GM03348 (cell line): ENCODE measurements at regions not wholly inside any gene's neighbourhood (a gene's known extent, or its start where the extent isn't known, plus 50 kb on each side); places are given as distances from the start of the nearest gene placed in this dataset.

Source experiments
- DNase-seq: peaks from one replicate; pipeline ENCODE4 v3.0.0; 2012; ENCODE audit warnings: low spot score

- DNase-seq = no peak
Observed at GRCh38 chr20:4600308-4601014, 85.8 kb upstream of the PRNP start.

DNA sequence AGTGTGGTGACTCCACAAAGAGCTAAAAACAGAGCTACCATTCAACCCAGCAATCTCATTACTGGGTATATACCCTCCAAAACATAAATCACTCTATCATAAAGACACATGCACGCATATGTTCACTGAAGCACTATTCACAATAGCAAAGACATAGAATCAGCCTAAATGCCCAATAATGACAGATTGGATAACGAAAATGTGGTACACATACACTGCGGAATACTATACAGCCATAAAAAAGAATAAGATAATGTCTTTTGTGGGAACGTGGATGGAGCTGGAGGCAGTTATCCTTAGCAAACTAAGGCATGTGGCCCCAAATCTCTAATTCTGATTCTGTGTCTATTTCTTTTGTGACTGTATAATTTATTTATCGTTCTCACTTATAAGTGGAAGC, 89.0 kb upstream of the PRNP start:
- DNase-seq = no peak

DNA sequence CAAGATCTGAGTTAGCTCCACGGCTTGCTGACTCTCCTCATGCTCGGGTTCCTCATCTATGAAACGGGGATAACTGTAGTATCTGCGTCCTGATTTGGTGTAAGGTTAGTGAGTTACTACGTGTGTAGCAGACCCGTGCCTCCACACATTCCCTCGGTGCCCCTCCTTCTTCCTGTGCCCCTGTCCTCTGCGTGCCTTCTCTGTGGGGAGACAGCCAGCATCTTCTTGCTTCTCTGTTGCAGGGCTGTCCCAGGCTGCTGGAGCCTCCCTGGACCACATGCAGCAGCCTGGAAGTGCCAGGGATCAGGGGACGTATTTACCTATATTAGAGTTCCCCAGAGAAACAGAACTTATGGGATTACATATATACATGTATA, 93.1 kb upstream of the PRNP start:
- no peak for DNase-seq

DNA sequence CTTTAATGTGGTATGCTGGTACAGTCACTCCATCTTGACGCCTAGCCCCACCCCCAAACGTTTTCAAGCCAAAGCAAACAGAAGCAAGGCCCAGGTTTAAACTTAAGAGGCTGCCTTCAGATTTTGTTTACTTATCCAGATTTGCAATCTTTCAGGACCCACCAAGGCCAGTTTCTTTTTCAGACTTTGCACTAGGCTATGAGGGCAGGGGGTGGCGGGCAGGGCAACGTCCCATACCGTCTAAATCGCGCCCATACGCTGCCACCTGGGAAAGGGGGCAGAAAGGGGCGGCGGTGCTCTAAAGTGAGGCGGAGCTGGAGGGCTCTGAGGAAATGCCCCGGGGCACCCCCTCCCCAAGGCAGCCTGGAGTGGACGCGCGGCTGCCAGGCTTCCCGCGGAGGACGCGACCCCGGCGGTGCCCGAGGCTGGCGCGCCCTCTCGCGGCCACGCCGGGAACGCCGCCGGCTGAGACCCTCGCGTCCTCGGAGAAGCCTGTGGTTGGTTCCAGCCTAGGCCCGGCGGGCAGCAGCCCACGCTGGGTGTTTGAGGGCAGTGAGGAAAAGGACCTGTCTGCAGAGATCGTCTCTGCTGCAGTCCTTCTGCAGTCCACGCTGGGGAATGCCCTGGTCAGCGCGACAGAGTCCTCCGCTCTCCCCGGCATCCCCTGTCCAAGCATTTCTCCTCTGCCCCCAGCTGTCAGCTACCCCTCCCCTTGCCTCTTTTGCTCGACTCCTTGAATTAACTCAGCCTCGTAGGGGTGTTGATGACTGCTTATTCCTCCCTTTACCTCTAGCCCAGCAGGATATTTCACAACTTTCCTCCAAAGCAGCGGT, 93.7 kb upstream of the PRNP start:
- peak; percentile 92 for DNase-seq

- DNase-seq = no peak
Observed at GRCh38 chr20:4591975-4592315, 94.3 kb upstream of the PRNP start.

DNA sequence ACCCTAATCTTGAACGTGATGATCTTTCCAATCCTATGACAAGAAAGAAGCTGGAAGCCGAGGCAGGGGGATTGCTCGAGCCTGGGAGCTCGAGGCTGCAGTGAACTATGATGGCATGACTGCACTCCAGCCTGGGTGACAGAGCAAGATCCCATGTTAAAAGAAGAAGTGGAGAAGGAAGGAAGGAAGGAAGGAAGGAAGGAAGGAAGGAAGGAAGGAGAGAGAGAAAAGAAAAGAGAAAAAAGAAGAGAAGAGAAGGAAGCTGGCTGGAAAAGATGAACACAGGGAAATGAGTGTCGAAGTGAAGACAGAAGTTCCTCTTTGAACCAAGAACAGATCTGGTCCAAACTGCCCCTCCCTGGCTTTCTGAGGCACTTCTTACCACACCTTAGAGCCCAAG, 100.5 kb upstream of the PRNP start:
- DNase-seq = no peak

DNA sequence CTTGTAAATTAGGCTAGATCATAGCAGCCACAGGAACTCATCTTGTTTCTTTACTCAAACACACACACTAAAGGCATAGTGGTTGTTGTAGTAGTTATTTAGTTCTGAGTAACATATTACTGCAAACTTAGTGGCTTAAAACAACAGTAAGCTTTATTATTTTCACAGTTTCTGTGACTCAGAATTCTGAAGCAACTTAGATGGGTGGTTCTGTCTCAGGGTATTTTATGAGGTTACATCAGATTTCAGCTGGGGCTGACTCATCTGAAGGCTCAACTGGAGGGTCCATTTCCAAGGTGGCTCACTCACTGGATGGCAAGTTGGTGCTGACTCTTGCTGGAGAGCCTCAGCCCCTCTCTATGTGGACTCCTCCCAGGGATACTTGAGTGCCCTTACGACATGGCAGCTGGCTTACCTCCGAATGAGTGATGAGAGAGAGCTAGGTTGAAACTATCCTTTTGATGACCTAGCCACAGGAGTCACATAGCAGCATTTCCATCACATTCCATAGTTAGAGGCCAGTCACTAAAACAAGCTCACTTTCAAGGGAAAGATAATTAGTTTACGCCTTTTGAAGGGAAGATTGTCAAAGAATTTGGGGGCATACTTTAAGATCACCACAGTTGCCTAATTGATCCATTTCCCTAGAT, 101.0 kb upstream of the PRNP start:
- DNase-seq = no peak

GRCh38 chr20:4584510-4584909, 101.7 kb upstream of the PRNP start:
- DNase-seq = no peak

- DNase-seq = no peak
Observed at GRCh38 chr20:4581838-4582237, 104.4 kb upstream of the PRNP start.

- no peak for DNase-seq
Observed at GRCh38 chr20:4578375-4578774, 107.9 kb upstream of the PRNP start.

- no peak for DNase-seq
Observed at GRCh38 chr20:4574356-4574690, 111.9 kb upstream of the PRNP start.

- DNase-seq = peak; percentile 61
Observed at GRCh38 chr20:4573564-4574355, 112.5 kb upstream of the PRNP start.

DNA sequence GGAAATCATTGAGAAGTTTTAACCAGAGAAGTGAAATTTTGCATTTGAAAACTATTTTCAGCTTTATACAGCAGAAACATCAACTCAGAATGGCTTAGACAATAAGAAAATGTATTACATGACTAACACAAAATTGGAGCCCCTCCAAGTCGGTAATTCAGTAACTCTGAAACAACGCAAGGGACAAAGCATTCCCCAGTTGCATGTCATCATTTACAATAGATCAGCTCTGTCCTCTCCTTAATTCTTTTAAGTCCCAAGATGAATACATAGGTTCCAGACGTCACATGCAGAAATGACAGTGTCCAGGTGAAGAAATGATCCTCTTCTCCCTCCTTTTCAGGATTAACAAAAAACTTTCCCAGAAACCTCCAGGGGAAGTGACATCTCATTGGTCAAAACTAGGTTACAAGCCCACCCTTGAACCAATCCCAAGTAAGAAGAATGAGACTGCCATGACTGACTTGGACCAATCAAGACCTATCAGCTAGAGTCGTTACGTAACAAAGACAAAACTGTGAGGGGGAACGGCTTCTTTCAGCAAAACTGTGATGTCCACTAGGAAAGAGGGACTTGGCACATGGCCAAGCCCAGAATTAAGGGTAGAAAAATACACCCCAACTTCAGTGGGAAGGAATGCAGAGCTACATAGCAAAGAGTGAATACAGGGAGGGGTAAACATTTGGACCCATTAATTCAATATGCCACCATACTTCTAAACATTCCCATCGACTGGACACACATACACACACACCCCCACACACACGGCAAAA, 114.3 kb upstream of the PRNP start:
- DNase-seq = no peak

- no peak for DNase-seq
Observed at GRCh38 chr20:4569865-4570264, 116.4 kb upstream of the PRNP start.

GRCh38 chr20:4569092-4569491, 117.2 kb upstream of the PRNP start:
- no peak for DNase-seq

DNA sequence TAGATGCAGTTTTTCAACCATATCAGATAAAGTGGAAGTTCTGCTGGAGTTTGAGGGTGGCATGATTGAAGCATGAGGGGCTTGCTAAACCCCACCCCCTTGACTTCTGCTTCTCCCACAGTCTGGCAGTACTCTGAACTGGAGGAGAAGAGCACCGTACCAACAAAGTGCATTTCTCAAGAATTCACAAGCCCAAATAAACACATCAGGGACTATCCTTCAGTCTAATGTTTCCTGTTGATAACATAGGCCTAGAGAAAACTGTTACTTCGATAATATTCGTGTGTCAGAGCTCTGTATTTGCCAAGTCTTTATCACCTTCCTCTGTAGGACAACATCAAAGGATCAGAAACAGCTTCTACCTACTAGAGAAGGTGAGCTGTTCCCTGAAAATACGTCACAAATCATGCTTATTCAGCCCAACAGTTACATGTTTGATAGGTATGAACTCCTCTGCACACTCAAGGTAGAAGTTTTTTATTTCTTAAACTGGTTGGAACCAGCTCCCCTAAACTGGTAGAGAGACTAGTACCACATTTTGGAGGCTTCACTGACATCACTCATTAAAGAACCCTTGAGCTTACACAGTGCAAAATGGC, 117.8 kb upstream of the PRNP start:
- no peak for DNase-seq

DNA sequence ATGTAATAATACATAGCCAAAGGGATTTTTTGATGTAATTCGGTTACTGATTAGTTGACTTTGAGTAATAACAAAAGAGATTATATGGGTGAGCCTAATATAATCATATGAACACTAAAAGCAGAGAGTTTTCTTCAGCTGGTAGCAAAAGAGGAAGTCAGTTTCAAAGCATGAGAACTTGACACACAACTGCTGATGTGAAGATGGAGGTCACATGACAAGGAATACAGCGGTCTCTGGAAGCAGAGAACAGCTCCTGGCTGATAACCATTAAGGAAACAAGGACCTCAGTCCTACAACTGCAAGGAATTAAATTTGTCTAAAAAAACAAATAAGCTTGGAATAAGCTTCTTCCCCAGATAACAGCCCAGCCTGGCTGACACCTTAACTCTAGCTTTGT, 119.1 kb upstream of the PRNP start:
- DNase-seq = no peak

- peak; percentile 54 for DNase-seq
Observed at GRCh38 chr20:4563534-4563933, 122.7 kb upstream of the PRNP start.

- DNase-seq = no peak
Observed at GRCh38 chr20:4563031-4563430, 123.2 kb upstream of the PRNP start.

DNA sequence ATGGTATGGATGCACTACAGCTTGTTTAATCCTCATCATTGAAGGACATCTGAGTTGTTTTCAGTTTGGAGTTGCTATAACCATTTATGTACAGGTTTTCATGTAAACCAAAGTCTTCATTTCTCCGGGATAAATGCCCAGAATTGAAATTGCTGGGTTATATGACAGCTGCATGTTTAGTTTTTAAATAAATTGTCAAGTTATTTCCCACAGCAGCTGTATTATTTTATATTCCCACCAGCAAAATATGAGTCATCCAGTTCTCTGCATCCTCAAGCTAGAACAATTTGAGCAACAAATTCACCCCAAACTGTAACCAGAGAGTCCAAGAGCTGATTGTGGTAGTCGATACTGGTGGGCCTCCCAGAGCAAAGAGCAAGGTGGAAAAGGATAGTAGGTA, 125.6 kb upstream of the PRNP start:
- DNase-seq = no peak

- DNase-seq = no peak
Observed at GRCh38 chr20:4559906-4560305, 126.3 kb upstream of the PRNP start.
